CD4-positive, CD25-positive, alpha-beta regulatory T cell (primary cell): ENCODE measurements at regions not wholly inside any gene's neighbourhood (a gene's known extent, or its start where the extent isn't known, plus 50 kb on each side); places are given as distances from the start of the nearest gene placed in this dataset.

Experiments
- ATAC-seq, 2 donors: fragments of 150-1000 bp; cut with Tn5 transposase; one replicate each; pipeline ENCODE4 v1.10.0; 2021; ENCODE audit warnings: low read depth in 2 of 2, moderate number of reproducible peaks in 2 of 2, moderate library complexity in 1 of 2
- DNase-seq, 3 donors: peaks; one replicate each; pipeline versions ENCODE4 v3.0.0 to v3.0.0-alpha.2; 2012 to 2022; ENCODE audit warnings: mixed read lengths in 1 of 3
- H3K27ac ChIP-seq: one replicate; pipeline ENCODE4 v1.7.0; 2013; ENCODE audit warnings: mild to moderate bottlenecking, low read length; ENCODE audit not compliant: insufficient read depth, poor library complexity, severe bottlenecking
- H3K27me3 ChIP-seq: one replicate; pipeline ENCODE4 v1.7.0; 2013; ENCODE audit warnings: low read length; ENCODE audit not compliant: control insufficient read depth, insufficient read depth
- H3K36me3 ChIP-seq: one replicate; pipeline ENCODE4 v1.7.0; 2013; ENCODE audit warnings: mild to moderate bottlenecking, low read length, moderate library complexity; ENCODE audit not compliant: control insufficient read depth, insufficient read depth
- H3K4me1 ChIP-seq: 2 replicates; pipeline ENCODE4 v1.7.0; 2013; ENCODE audit warnings: mild to moderate bottlenecking, low read length; ENCODE audit not compliant: insufficient read depth, control insufficient read depth, poor library complexity, severe bottlenecking
- H3K4me3 ChIP-seq: one replicate; pipeline ENCODE4 v1.7.0; 2013; ENCODE audit warnings: low read depth, mild to moderate bottlenecking, low read length, moderate library complexity
- H3K9me3 ChIP-seq, 2 experiments: 1 replicate in 1 of 2; 2 replicates in 1 of 2; pipeline ENCODE4 v1.7.0; 2013; ENCODE audit warnings: low read length in 2 of 2, mild to moderate bottlenecking in 1 of 2, moderate library complexity in 1 of 2; ENCODE audit not compliant: control insufficient read depth in 2 of 2
- H3K27ac Mint-ChIP-seq, 3 donors: one replicate each; pipeline ENCODE4 v1.8.0; 2020 to 2022; ENCODE audit warnings: mild to moderate bottlenecking in 3 of 3, mixed read lengths in 3 of 3, moderate library complexity in 2 of 3
- H3K27me3 Mint-ChIP-seq: one replicate; pipeline ENCODE4 v1.8.0; 2022; ENCODE audit warnings: mild to moderate bottlenecking, mixed read lengths
- H3K36me3 Mint-ChIP-seq: one replicate; pipeline ENCODE4 v1.8.0; 2020; ENCODE audit warnings: mixed read lengths
- H3K4me1 Mint-ChIP-seq, 4 donors: one replicate each; pipeline ENCODE4 v1.8.0; 2020 to 2022; ENCODE audit warnings: mixed read lengths in 4 of 4, mild to moderate bottlenecking in 1 of 4
- H3K4me3 Mint-ChIP-seq, 4 donors: one replicate each; pipeline ENCODE4 v1.8.0; 2020 to 2022; ENCODE audit warnings: mild to moderate bottlenecking in 4 of 4, mixed read lengths in 4 of 4, moderate library complexity in 3 of 4
- H3K9me3 Mint-ChIP-seq, 7 donors: one replicate each; pipeline ENCODE4 v1.8.0; 2020 to 2022; ENCODE audit warnings: mixed read lengths in 7 of 7, mild to moderate bottlenecking in 3 of 7, moderate library complexity in 2 of 7

GRCh38 chr1:78232630-78233029, 186.9 kb downstream of the GIPC2 start:
- Mint-ChIP-seq H3K9me3 (peaks cover 0 to 5% (median 0%) of the 10 kb centered on the region in 7 donors), H3K27ac (no peak overlapping the region), H3K27me3 (no peaks in the 10 kb centered on the region), H3K4me3 (no peak overlapping the region), H3K4me1 (no peaks in the 10 kb centered on the region), H3K36me3 (no peaks in the 10 kb centered on the region)
- ATAC-seq: no peak
- H3K27me3 ChIP-seq: peaks cover 2% of the 10 kb centered on the region
- DNase-seq: no peak
- no peaks in the 10 kb centered on the region for H3K36me3 ChIP-seq
- no peaks in the 10 kb centered on the region for H3K4me1 ChIP-seq
- no peak overlapping the region for H3K27ac ChIP-seq
- no peaks in the 10 kb centered on the region for H3K9me3 ChIP-seq
- no peak overlapping the region for H3K4me3 ChIP-seq

GRCh38 chr1:78234496-78234895, 188.7 kb downstream of the GIPC2 start:
- no peaks in the 10 kb centered on the region for H3K9me3 ChIP-seq
- Mint-ChIP-seq H3K4me3 (no peak overlapping the region), H3K4me1 (no peaks in the 10 kb centered on the region), H3K36me3 (no peaks in the 10 kb centered on the region), H3K27ac (no peak overlapping the region), H3K9me3 (peaks cover 0 to 7% (median 1%) of the 10 kb centered on the region in 7 donors), H3K27me3 (no peaks in the 10 kb centered on the region)
- H3K36me3 ChIP-seq: no peaks in the 10 kb centered on the region
- DNase-seq (no peak), ATAC-seq (no peak)
- H3K4me1 ChIP-seq: no peaks in the 10 kb centered on the region
- H3K27ac ChIP-seq: no peak overlapping the region
- no peak overlapping the region for H3K4me3 ChIP-seq
- H3K27me3 ChIP-seq: peaks cover under 1% of the 10 kb centered on the region

- no peaks in the 10 kb centered on the region for H3K4me1 Mint-ChIP-seq
- peaks cover 0 to 7% (median 1%) of the 10 kb centered on the region in 7 donors for H3K9me3 Mint-ChIP-seq
- Histone ChIP-seq H3K27ac (no peak overlapping the region), H3K4me1 (no peaks in the 10 kb centered on the region), H3K36me3 (no peaks in the 10 kb centered on the region), H3K4me3 (no peak overlapping the region), H3K9me3 (no peaks in the 10 kb centered on the region), H3K27me3 (no peaks in the 10 kb centered on the region)
- H3K4me3 Mint-ChIP-seq: no peak overlapping the region
- no peaks in the 10 kb centered on the region for H3K36me3 Mint-ChIP-seq
- ATAC-seq (no peak), DNase-seq (no peak)
- H3K27ac Mint-ChIP-seq: no peak overlapping the region
- no peaks in the 10 kb centered on the region for H3K27me3 Mint-ChIP-seq
These were observed 190.9 kb downstream of the GIPC2 start for GRCh38 chr1:78236716-78237115.

GRCh38 chr1:78237364-78237916, 191.7 kb downstream of the GIPC2 start:
- Mint-ChIP-seq H3K9me3 (peaks cover 0 to 7% (median 1%) of the 10 kb centered on the region in 7 donors), H3K27me3 (no peaks in the 10 kb centered on the region), H3K36me3 (no peaks in the 10 kb centered on the region), H3K4me3 (no peak overlapping the region), H3K4me1 (no peaks in the 10 kb centered on the region), H3K27ac (no peak overlapping the region)
- Histone ChIP-seq H3K36me3 (no peaks in the 10 kb centered on the region), H3K27ac (no peak overlapping the region), H3K27me3 (no peaks in the 10 kb centered on the region), H3K9me3 (no peaks in the 10 kb centered on the region), H3K4me3 (no peak overlapping the region), H3K4me1 (no peaks in the 10 kb centered on the region)
- no peak for ATAC-seq
- no peak for DNase-seq

DNA sequence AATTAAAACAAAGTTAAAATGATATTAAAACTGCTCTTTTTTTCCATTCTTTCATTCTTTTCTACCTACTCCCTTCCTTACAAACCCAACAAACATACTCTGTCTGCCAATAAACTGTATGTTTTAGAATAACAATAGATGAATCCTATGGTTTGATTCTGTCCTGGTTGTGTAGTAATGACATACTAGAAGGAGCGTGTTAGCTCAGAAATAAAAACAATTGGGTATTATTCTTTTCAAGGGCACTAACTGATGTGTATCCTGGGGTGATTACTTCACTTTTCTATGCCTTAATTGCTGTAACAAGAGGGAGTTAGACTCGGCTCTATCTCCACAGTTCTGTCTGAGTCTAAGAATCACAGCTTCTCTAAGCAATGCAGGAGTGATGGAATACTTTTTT, 194.4 kb downstream of the GIPC2 start:
- DNase-seq (no peak), ATAC-seq (no peak)
- H3K4me1 Mint-ChIP-seq: no peaks in the 10 kb centered on the region
- Histone ChIP-seq H3K36me3 (no peaks in the 10 kb centered on the region), H3K4me1 (no peaks in the 10 kb centered on the region), H3K4me3 (no peak overlapping the region), H3K27me3 (no peaks in the 10 kb centered on the region), H3K27ac (no peak overlapping the region), H3K9me3 (no peaks in the 10 kb centered on the region)
- H3K36me3 Mint-ChIP-seq: no peaks in the 10 kb centered on the region
- H3K27me3 Mint-ChIP-seq: no peaks in the 10 kb centered on the region
- peaks cover 0 to 7% (median 3%) of the 10 kb centered on the region in 7 donors for H3K9me3 Mint-ChIP-seq
- H3K27ac Mint-ChIP-seq: no peak overlapping the region
- no peak overlapping the region for H3K4me3 Mint-ChIP-seq

- peaks cover 0 to 7% (median 3%) of the 10 kb centered on the region in 7 donors for H3K9me3 Mint-ChIP-seq
- ATAC-seq (no peak), DNase-seq (no peak)
- H3K4me3 Mint-ChIP-seq: no peak overlapping the region
- H3K36me3 ChIP-seq: no peaks in the 10 kb centered on the region
- H3K27ac Mint-ChIP-seq: no peak overlapping the region
- H3K36me3 Mint-ChIP-seq: no peaks in the 10 kb centered on the region
- H3K4me3 ChIP-seq: no peak overlapping the region
- H3K27me3 Mint-ChIP-seq: no peaks in the 10 kb centered on the region
- no peaks in the 10 kb centered on the region for H3K4me1 ChIP-seq
- H3K27me3 ChIP-seq: no peaks in the 10 kb centered on the region
- no peaks in the 10 kb centered on the region for H3K9me3 ChIP-seq
- H3K27ac ChIP-seq: no peak overlapping the region
- H3K4me1 Mint-ChIP-seq: no peaks in the 10 kb centered on the region
These were observed 195.0 kb downstream of the GIPC2 start for GRCh38 chr1:78240755-78241154.

DNA sequence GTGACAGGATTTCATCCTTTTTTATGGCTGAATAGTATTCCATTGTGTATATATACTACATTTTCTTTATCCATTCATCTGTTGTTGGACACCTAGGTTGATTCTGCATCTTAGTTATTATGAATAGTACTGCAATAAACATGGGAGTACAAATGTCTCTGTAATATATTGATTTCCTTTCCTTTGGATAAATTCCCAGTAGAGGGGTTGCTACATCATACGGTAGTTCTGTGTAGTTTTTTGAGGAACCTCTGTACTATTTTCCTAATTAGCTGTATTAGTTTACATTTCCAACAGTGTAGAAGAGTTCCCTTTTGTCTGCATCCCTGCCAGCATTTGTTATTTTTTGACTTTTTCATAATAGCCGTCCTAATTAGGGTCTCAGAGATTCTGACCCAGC, 201.3 kb downstream of the GIPC2 start:
- H3K27me3 ChIP-seq: no peaks in the 10 kb centered on the region
- no peak overlapping the region for H3K4me3 Mint-ChIP-seq
- H3K27ac Mint-ChIP-seq: no peak overlapping the region
- H3K9me3 Mint-ChIP-seq: peaks cover 0 to 8% (median 3%) of the 10 kb centered on the region in 7 donors
- ATAC-seq (no peak), DNase-seq (no peak)
- no peaks in the 10 kb centered on the region for H3K9me3 ChIP-seq
- H3K4me3 ChIP-seq: no peak overlapping the region
- H3K4me1 ChIP-seq: no peaks in the 10 kb centered on the region
- H3K36me3 ChIP-seq: no peaks in the 10 kb centered on the region
- no peaks in the 10 kb centered on the region for H3K4me1 Mint-ChIP-seq
- H3K27me3 Mint-ChIP-seq: no peaks in the 10 kb centered on the region
- no peaks in the 10 kb centered on the region for H3K36me3 Mint-ChIP-seq
- no peak overlapping the region for H3K27ac ChIP-seq

- H3K36me3 ChIP-seq: no peaks in the 10 kb centered on the region
- no peak overlapping the region for H3K4me3 ChIP-seq
- no peaks in the 10 kb centered on the region for H3K36me3 Mint-ChIP-seq
- H3K9me3 ChIP-seq: no peaks in the 10 kb centered on the region
- no peak overlapping the region for H3K27ac Mint-ChIP-seq
- H3K27ac ChIP-seq: no peak overlapping the region
- peaks cover 0 to 8% (median 5%) of the 10 kb centered on the region in 7 donors for H3K9me3 Mint-ChIP-seq
- H3K27me3 ChIP-seq: no peaks in the 10 kb centered on the region
- H3K4me1 ChIP-seq: no peaks in the 10 kb centered on the region
- peaks cover 6% of the 10 kb centered on the region for H3K27me3 Mint-ChIP-seq
- DNase-seq (no peak), ATAC-seq (no peak)
- H3K4me3 Mint-ChIP-seq: no peak overlapping the region
- H3K4me1 Mint-ChIP-seq: no peaks in the 10 kb centered on the region
These were observed 204.4 kb downstream of the GIPC2 start for GRCh38 chr1:78250201-78250600.
